Fibroblast of skin of back (primary cell): ENCODE measurements at regions not wholly inside any gene's neighbourhood (a gene's known extent, or its start where the extent isn't known, plus 50 kb on each side); places are given as distances from the start of the nearest gene placed in this dataset.
A peak's percentile ranks its signal among the peaks of the same experiment; 100 is the strongest.
"Not testable (repeated sequence)": the region's sequence is repeated elsewhere in the genome, so short reads cannot be mapped to it uniquely, and the experiment has no call there.

Experiments
- DNase-seq: peaks from one replicate; pipeline ENCODE4 v3.0.0-alpha.2; 2013

DNA sequence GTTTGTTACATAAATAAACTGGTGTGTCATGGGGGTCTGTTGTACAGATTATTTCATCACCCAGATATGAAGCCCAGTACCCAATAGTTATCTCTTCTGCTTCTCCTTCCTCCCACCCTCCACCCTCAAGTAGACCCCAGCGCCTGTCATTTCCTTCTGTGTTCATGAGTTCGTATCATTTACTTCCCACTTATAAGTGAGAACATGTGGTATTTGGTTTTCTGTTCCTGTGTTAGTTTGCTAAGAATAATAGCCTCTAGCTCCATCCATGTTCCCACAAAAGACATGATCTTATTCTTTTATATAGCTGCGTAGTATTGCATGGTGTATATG is 185.4 kb downstream of the PSMG1 start:
- DNase-seq: not testable (repeated sequence)

GRCh38 chr21:38997051-38997842 is 186.0 kb downstream of the PSMG1 start:
- no peak for DNase-seq

DNA sequence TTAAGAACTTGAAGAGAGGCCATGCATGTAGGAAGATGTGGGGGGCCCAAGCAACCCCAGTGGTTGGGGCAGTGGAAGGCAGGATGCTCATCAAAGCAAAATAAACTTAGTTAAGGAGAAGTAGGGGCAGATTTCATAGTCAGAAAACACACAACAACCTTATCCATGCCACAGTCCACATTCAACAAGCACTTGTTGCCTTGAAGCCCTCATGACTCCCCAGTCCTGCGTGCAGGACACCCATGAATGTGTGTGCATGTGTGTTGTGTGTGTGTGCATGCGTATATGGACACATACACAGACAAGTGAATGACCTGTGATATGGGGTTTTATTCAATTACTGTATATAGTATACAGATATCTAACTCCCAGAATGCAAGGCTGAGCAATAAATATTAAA is 186.9 kb downstream of the PSMG1 start:
- no peak for DNase-seq

- DNase-seq: no peak
These were observed 187.5 kb downstream of the PSMG1 start for GRCh38 chr21:38995731-38996130.

DNA sequence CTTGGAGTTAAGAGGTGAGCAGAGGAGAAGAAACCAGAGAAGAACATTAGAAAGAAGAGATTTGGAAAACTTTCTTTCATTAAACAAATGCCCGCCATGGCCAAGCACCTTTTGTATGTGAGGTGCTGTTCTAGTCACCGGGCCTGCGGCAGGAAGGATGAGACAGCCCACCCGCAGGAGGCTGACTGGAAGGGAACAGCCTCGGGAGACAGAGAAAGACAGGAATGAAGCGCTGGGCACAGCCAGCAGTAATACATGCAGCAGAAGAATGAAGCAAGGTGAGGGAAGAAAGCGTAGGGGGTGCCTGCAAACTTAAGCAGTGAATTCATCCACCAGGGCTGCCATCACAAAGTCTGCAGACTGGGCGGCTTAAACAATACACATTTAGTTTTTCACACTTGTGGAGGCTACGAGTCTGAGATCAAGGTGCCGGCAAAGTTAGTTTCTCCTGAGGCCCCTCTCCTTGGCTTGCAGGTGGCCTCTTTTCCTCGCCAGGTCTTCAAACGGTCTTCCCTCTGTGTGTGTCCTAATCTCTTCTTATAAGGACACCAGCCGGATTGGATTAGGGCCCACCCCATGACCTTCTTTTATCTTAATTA is 188.1 kb downstream of the PSMG1 start:
- no peak for DNase-seq

DNA sequence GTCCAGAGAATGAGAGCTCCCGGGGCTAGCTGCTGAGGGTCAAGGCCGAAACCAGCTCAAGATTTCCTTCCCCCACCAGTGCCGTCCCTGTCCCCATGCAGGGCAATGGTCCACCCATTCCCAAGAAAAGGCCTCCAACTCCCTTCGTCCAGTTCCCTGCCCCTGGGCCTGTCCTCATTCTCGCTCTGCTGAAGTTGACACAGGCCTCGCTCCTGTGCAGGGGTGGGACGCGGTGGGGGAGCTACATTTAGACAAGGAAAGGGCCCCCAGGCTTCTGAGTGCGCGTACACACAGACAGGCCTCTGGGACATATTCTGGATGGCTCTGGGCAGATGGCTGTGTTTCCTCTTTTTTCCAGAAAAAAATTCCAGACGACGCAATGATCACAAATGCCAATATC is 188.3 kb downstream of the ETS2 start:
- DNase-seq: no peak

DNA sequence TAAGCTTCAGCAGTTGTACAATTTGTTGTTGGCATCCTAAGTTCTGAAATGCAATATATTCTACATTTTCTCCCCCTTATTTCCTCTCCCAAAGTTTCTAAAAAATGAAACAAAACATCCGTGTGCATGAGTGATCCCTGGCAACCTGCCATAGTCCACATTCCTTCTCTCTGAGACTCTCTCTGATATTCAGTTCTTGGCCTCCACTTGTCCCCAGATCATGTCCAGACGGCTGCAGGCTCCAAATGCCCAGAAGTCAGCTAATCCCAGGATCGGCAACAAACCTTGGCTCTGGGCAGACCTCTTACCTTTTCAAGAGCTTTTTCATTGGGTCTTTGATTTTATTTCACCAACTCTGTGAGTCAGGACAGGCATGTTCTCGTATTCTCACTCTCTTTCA is 187.8 kb downstream of the ETS2 start:
- DNase-seq: peak; percentile 95

GRCh38 chr21:38992737-38993136 is 187.0 kb downstream of the ETS2 start:
- DNase-seq: no peak

GRCh38 chr21:38990424-38990794 is 184.7 kb downstream of the ETS2 start:
- DNase-seq: peak; percentile 24

- peak; percentile 84 for DNase-seq
These were observed 184.2 kb downstream of the ETS2 start for GRCh38 chr21:38989745-38990423.

DNA sequence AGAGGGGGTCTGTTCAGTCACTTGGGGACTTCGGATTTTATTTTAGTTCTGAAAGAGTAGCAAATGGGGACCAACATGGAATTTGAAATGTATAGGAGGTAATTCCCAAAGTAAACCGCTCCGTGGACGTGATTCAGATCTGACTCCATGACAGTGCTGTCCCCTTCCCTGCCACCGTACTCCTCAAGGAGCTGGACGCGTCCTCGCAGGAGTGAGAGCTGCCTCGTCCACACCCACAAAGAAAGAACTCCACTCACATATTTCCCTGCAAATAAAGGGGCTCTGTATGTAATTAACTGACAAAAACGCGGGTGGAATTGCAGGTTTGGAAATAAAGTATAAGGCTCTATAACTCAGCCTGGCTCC is 183.6 kb downstream of the ETS2 start:
- no peak for DNase-seq

- DNase-seq: no peak
These were observed 183.0 kb downstream of the ETS2 start for GRCh38 chr21:38988509-38989378.

GRCh38 chr21:38987633-38988508 is 182.1 kb downstream of the ETS2 start:
- DNase-seq: peak; percentile 37

DNA sequence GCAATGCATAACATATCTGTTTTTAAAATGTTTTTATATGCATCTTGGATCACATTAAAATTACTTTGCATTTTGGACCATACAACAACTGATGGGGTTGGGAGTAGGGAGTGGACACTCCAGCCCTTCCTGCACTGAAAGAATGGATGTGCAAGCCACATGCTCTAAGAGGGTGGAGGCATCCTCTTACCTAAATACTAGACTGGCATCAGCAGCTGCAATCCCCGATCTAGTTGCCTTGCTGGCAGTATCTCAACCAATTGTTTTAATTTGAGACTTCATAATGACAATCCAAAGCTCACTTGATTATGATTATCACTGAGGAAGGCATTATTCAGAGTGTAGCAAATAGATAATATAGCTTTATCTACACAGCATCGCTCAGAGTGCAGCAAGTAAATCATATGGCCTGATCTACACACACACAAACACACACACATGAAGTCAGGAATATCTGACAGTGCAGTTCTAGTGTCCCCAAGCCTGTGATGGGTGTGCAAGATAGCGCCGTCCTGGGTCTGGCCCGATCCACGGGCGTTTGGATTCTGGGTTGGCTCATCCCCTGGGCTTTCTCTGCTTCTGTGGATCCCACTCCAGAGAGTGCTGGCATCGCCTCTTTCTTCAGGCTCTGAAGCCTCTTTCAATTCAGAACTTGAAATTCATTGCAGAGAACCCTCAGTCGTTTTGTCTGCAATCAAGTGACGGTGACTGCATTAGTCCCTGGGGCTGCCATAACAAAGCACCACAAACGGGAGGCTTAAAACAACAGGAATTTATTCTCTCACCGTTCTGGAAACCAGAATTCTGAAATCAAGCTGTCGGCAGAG is 181.3 kb downstream of the ETS2 start:
- DNase-seq: no peak

DNA sequence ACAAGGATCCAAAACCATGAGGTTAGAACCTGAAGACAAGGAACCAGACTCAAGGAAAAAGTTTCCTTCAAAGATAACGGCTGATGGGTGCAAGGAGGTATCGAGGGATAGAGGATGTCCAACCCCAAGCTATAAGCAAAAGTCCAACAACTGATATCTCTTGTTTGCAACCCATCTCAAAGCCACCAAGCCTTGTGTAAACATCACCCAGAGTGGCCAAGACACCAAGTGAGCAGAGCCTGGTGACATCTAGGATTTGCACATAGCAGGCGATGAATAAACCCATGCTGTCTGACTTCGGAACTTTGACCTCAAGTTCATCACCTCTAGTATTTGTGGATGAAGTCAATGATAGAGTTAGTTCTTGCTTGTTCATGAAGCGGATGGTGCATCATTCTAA is 180.7 kb downstream of the ETS2 start:
- DNase-seq: no peak

DNA sequence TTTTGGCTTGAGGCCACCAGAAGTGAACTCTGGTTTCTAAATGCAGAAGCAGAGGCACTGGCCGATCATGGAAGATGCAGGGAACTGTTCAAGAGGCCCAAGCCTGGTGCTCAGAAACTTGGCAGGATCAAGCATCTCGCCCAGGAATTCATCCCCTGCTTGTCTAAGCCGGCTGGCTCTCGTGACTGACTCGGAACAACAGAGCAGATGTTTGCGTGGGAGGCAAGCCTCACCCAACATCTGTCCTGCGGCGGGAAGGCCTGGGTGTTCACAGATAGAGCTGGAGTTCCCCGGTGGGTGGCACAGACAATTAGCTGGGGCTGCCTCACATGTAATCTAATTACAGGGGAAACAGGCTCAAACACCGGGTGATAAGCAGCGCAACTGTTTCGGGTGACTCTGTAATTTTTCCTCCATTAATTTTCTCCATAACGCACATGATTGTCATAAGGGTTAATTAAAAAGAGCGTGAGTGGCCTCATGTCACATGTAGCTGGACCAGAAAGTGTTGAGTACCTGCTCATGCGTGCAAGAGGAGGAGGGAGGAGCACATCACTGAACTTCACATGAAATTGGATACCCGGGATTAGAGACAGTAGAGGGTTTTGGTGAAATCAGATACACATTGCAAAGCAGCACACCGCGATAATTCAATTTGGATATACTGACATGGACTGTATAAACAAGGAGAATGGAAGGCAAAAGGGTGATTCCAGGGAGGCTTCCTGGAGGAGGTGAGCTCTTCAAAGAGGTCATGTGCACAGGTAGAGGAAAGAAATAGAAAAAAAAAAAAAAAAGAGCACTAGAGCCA is 180.0 kb downstream of the ETS2 start:
- peak; percentile 88 for DNase-seq

DNA sequence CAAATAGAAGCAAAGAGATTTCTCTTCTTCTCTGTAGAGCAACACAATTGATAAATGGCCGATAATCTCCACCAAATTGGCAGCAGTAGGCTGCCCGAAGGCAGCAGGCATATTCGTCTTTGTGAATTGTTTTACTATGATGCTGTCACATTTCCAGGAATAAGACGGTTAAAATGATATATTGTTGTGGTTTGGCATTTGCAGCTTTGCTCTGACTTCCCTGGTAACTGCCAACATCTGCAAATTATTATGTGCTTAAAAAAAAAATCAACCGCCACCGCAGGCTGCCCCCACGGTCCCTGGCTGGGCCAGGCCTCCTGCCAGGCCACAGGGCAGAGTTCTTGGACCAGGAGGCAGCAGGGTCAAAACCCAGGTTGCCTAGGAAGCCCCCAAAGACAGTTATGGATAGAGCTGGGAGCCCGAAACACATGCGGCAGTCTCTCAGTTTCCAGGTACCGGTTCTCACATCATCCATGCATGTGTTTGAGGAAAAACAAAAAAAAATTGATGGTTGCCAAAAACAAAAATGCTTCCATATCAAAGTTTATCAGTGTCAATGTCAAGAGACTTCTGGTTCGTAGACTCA is 179.3 kb downstream of the ETS2 start:
- DNase-seq: peak; percentile 89

- DNase-seq: no peak
These were observed 178.8 kb downstream of the ETS2 start for GRCh38 chr21:38984568-38984967.

GRCh38 chr21:38983560-38983959 is 177.8 kb downstream of the ETS2 start:
- DNase-seq: no peak

GRCh38 chr21:38982804-38983203 is 177.1 kb downstream of the ETS2 start:
- no peak for DNase-seq
